ENCODE measurements at regions not wholly inside any gene's neighbourhood (a gene's known extent, or its start where the extent isn't known, plus 50 kb on each side); places are given as distances from the start of the nearest gene placed in this dataset.

GRCh38 chr11:134008634-134009071 is 51.9 kb upstream of the IGSF9B start:
- Histone ChIP-seq H3K4me2 (no peak overlapping the region), H3K4me1 (ENCODE audit: control insufficient read depth in 1 of 2, insufficient read depth in 2 of 2, low read depth in 1 of 2, low read length in 1 of 2) (peaks cover 0 to 2% of the 10 kb centered on the region in 2 experiments; a peak in 1 of 4 replicates), H3K79me2 (ENCODE audit: insufficient read depth) (no peaks in the 10 kb centered on the region), H3K27ac (ENCODE audit: low read depth in 2 of 2, low read length in 1 of 2) (no peak overlapping the region), H3K36me3 (replicated peaks in 1 of 2; ENCODE audit: control insufficient read depth in 1 of 2, insufficient read depth in 2 of 2, low read length in 1 of 2) (no peaks in the 10 kb centered on the region), H3K27me3 (ENCODE audit: insufficient read depth) (no peaks in the 10 kb centered on the region), H4K20me1 (ENCODE audit: insufficient read depth) (no peaks in the 10 kb centered on the region), H3F3A (replicated peaks; ENCODE audit: insufficient read depth) (no peaks in the 10 kb centered on the region), H3K4me3 (ENCODE audit: low read depth in 2 of 2, low read length in 1 of 2) (no peak overlapping the region), H3K9ac (no peak overlapping the region), H2AFZ (ENCODE audit: low read depth) (no peak overlapping the region), H3K9me2 (no peaks in the 10 kb centered on the region), H3K9me3 (no peaks in the 10 kb centered on the region)
- 27% methylated on average over 4 of the region's 4 CpGs for WGBS (ENCODE audit: low lambda C conversion rate)
- no peak for DNase-seq
- CTCF ChIA-PET, result interaction anchor here (0.6 to 1.7 kb wide), 6 partner anchors 9 to 131 kb away, joined by 3 to 7 read pairs (median 3); no protein-coding TSS in a partner anchor
- POLR2A ChIA-PET, result no interaction called here
- TF ChIP-seq GABPA (IDR thresholded peaks at IDR 0.05; ENCODE audit: low read depth) (no peak), TAF1 (IDR thresholded peaks at IDR 0.05; ENCODE audit: borderline replicate concordance, low read depth, low read length) (no peak), POLR2AphosphoS5 (IDR thresholded peaks at IDR 0.05; ENCODE audit: low read depth, low read length) (no peak), YY1 (IDR thresholded peaks at IDR 0.05; ENCODE audit: low read depth) (no peak), IRF3 (IDR thresholded peaks at IDR 0.05; ENCODE audit: low read depth, low read length) (no peak), RFX5 (IDR thresholded peaks at IDR 0.05; ENCODE audit: low read length) (no peak), FOSL2 (IDR thresholded peaks at IDR 0.05; ENCODE audit: borderline replicate concordance, low read depth) (no peak), SMC3 (IDR thresholded peaks at IDR 0.05; ENCODE audit: low read depth, low read length) (no peak), JUND (IDR thresholded peaks at IDR 0.05) (no peak), EZH2phosphoT487 (IDR thresholded peaks at IDR 0.05; ENCODE audit: borderline replicate concordance, low read depth) (no peak), TEAD4 (IDR thresholded peaks at IDR 0.05; ENCODE audit: borderline replicate concordance, insufficient read depth) (no peak), ELF1 (IDR thresholded peaks at IDR 0.05) (no peak)

GRCh38 chr11:134013518-134013917 is 55.4 kb upstream of the JAM3 start:
- H3K79me2 ChIP-seq (ENCODE audit: insufficient read depth), result no peaks in the 10 kb centered on the region
- no peaks in the 10 kb centered on the region for H4K20me1 ChIP-seq (ENCODE audit: insufficient read depth)
- no peak overlapping the region for H3K9ac ChIP-seq
- H3K9me2 ChIP-seq, result no peaks in the 10 kb centered on the region
- no peak overlapping the region for H2AFZ ChIP-seq (ENCODE audit: low read depth)
- no peak overlapping the region for H3K4me3 ChIP-seq (ENCODE audit: low read depth in 2 of 2, low read length in 1 of 2)
- no peaks in the 10 kb centered on the region for H3F3A ChIP-seq (replicated peaks; ENCODE audit: insufficient read depth)
- H3K27me3 ChIP-seq (ENCODE audit: insufficient read depth), result no peaks in the 10 kb centered on the region; the same call in 1 of the 2 replicates
- ChIA-PET CTCF (interaction anchor here (2.8 kb wide), 1 partner anchor 16 kb away, joined by 10 read pairs; no protein-coding TSS in a partner anchor), POLR2A (no interaction called here)
- H3K4me2 ChIP-seq, result no peak overlapping the region
- no peak overlapping the region for H3K27ac ChIP-seq (ENCODE audit: low read depth in 2 of 2, low read length in 1 of 2)
- H3K4me1 ChIP-seq (ENCODE audit: control insufficient read depth in 1 of 2, insufficient read depth in 2 of 2, low read depth in 1 of 2, low read length in 1 of 2), result no peaks in the 10 kb centered on the region
- TF ChIP-seq NFIC (IDR thresholded peaks at IDR 0.05; ENCODE audit: borderline replicate concordance) (no peak), MAX (IDR thresholded peaks at IDR 0.05; ENCODE audit: low read depth) (no peak), ELF1 (IDR thresholded peaks at IDR 0.05) (no peak), MXI1 (IDR thresholded peaks at IDR 0.05; ENCODE audit: low read depth, low read length) (no peak), JUND (IDR thresholded peaks at IDR 0.05) (no peak), TAF1 (IDR thresholded peaks at IDR 0.05; ENCODE audit: borderline replicate concordance, low read depth, low read length) (no peak), RAD21 (IDR thresholded peaks at IDR 0.05; ENCODE audit: low read length) (no peak), RXRA (IDR thresholded peaks at IDR 0.05; ENCODE audit: borderline replicate concordance, low read depth) (no peak), CHD2 (IDR thresholded peaks at IDR 0.05; ENCODE audit: low read length, partially characterized antibody) (no peak), EP300 (IDR thresholded peaks at IDR 0.05; ENCODE audit: borderline replicate concordance in 1 of 2, low read depth in 1 of 2, low read length in 1 of 2) (no peak), GABPA (IDR thresholded peaks at IDR 0.05; ENCODE audit: low read depth) (no peak), FOXJ3 (CRISPR knock-in tag; IDR thresholded peaks at IDR 0.05) (no peak), IRF3 (IDR thresholded peaks at IDR 0.05; ENCODE audit: low read depth, low read length) (no peak), TEAD4 (IDR thresholded peaks at IDR 0.05; ENCODE audit: borderline replicate concordance, insufficient read depth) (no peak), EZH2phosphoT487 (IDR thresholded peaks at IDR 0.05; ENCODE audit: borderline replicate concordance, low read depth) (no peak)
- H3K36me3 ChIP-seq (replicated peaks in 1 of 2; ENCODE audit: control insufficient read depth in 1 of 2, insufficient read depth in 2 of 2, low read length in 1 of 2), result no peaks in the 10 kb centered on the region
- WGBS (ENCODE audit: low lambda C conversion rate), result 76% methylated on average over 4 of the region's 4 CpGs
- no peaks in the 10 kb centered on the region for H3K9me3 ChIP-seq
- no peak for DNase-seq
